ENCODE measurements at regions not wholly inside any gene's neighbourhood (a gene's known extent, or its start where the extent isn't known, plus 50 kb on each side); places are given as distances from the start of the nearest gene placed in this dataset.

DNA sequence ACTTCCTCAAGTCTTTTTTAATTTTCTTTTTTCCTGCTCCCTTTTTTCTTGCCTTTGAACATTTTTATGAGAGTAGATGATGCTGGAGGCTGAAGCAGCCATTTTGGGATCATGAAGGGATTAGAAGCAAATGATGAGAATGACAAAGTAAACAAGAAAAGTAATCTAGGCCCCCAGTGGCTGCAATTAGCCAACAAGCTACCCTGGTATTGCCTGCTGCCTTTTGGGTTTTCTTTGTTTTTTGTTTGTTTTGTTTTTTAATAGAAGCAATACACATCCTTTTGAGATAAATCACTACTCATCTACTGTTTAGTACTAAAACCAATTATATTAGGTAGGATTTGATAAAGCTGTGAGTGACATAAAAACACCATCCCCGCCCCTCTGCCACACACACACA, 280.7 kb upstream of the ADGRL2 start:
- H3K4me3 Mint-ChIP-seq (ENCODE audit: low read depth, unreplicated experiment): no peak overlapping the region
- TF ChIP-seq, protein P1, sequence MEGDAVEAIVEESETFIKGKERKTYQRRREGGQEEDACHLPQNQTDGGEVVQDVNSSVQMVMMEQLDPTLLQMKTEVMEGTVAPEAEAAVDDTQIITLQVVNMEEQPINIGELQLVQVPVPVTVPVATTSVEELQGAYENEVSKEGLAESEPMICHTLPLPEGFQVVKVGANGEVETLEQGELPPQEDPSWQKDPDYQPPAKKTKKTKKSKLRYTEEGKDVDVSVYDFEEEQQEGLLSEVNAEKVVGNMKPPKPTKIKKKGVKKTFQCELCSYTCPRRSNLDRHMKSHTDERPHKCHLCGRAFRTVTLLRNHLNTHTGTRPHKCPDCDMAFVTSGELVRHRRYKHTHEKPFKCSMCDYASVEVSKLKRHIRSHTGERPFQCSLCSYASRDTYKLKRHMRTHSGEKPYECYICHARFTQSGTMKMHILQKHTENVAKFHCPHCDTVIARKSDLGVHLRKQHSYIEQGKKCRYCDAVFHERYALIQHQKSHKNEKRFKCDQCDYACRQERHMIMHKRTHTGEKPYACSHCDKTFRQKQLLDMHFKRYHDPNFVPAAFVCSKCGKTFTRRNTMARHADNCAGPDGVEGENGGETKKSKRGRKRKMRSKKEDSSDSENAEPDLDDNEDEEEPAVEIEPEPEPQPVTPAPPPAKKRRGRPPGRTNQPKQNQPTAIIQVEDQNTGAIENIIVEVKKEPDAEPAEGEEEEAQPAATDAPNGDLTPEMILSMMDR (IDR thresholded peaks at IDR 0.05; ENCODE audit: unreplicated experiment): no peak
- intact Hi-C loops (cut with micrococcal nuclease; ENCODE audit: unreplicated experiment): no loop called here
- CTCF ChIA-PET: no interaction called here
- H3K9me3 Mint-ChIP-seq (ENCODE audit: low read depth, unreplicated experiment): no peaks in the 10 kb centered on the region
- no peak overlapping the region for H3K27ac Mint-ChIP-seq (ENCODE audit: unreplicated experiment)
- H3K4me1 Mint-ChIP-seq (ENCODE audit: low read depth, unreplicated experiment): no peaks in the 10 kb centered on the region
- no peaks in the 10 kb centered on the region for H3K36me3 Mint-ChIP-seq (ENCODE audit: insufficient read depth, unreplicated experiment)
- H3K27me3 Mint-ChIP-seq (ENCODE audit: unreplicated experiment): no peaks in the 10 kb centered on the region
- no TSS peak for BruUV-seq (replicated peaks)
- no peak for DNase-seq

DNA sequence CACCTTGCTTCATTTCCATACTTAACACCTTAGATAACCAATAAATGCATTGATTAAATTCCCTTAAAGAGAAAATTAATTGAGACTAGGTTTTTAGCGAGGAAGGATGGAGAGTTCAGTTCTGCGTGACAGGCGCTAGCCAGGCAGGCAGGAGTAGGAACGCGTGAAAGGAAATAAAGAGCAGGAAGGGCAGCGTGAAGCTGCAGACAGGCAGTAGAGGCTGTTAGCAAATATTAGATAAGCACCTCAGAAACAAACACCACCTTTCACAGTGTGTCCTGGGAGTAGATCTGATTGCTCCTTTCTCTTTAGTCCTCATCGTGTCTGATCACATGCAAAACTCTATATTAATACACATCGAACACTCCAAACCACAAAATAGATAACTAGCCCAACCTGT, 282.7 kb upstream of the ADGRL2 start:
- CTCF ChIA-PET: interaction anchor here (0.6 kb wide), 2 partner anchors 28 to 229 kb away, joined by 4 read pairs; no protein-coding TSS in a partner anchor
- no peaks in the 10 kb centered on the region for H3K27me3 Mint-ChIP-seq (ENCODE audit: unreplicated experiment)
- H3K4me1 Mint-ChIP-seq (ENCODE audit: low read depth, unreplicated experiment): no peaks in the 10 kb centered on the region
- H3K36me3 Mint-ChIP-seq (ENCODE audit: insufficient read depth, unreplicated experiment): no peaks in the 10 kb centered on the region
- intact Hi-C loops (cut with micrococcal nuclease; ENCODE audit: unreplicated experiment): no loop called here
- H3K27ac Mint-ChIP-seq (ENCODE audit: unreplicated experiment): no peak overlapping the region
- TF ChIP-seq, protein P1 (IDR thresholded peaks at IDR 0.05; ENCODE audit: unreplicated experiment): no peak
- DNase-seq: no peak
- no peaks in the 10 kb centered on the region for H3K9me3 Mint-ChIP-seq (ENCODE audit: low read depth, unreplicated experiment)
- no TSS peak for BruUV-seq (replicated peaks)
- no peak overlapping the region for H3K4me3 Mint-ChIP-seq (ENCODE audit: low read depth, unreplicated experiment)

DNA sequence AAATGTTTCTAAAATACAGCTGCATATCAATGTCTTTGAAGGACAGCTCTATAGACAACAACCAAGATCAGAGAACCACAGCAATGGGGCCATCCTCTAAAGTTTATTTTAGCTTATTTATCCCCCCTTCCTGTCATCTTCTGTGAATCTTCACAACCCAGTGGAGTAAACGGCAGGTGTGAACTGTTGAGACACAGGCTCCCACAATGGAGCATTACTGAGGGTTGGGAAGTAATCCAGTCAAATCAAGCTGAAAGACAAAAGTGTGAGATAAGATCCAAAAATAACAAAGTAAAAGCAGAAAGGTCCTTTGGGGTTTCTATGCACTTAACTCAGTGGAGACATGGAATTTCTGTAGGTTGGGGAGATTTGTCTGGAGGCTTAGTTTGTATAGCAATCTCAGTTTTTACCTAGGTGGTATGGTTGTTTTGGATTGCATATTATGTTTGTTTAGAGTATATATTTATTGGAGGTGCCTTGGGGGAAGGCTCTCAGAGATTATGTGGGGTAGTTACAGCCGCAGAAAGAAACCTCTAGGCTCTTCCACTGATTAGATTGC, 286.9 kb upstream of the ADGRL2 start:
- DNase-seq: no peak
- Mint-ChIP-seq H3K27me3 (ENCODE audit: unreplicated experiment) (no peaks in the 10 kb centered on the region), H3K27ac (ENCODE audit: unreplicated experiment) (no peak overlapping the region), H3K9me3 (ENCODE audit: low read depth, unreplicated experiment) (no peaks in the 10 kb centered on the region), H3K4me3 (ENCODE audit: low read depth, unreplicated experiment) (no peak overlapping the region), H3K36me3 (ENCODE audit: insufficient read depth, unreplicated experiment) (no peaks in the 10 kb centered on the region), H3K4me1 (ENCODE audit: low read depth, unreplicated experiment) (peaks cover 25% of the 10 kb centered on the region)
- CTCF ChIA-PET: interaction anchor here (0.6 to 1.3 kb wide), 2 partner anchors 25 to 40 kb away, joined by 3 read pairs; no protein-coding TSS in a partner anchor
- TF ChIP-seq, protein P1 (IDR thresholded peaks at IDR 0.05; ENCODE audit: unreplicated experiment): no peak
- intact Hi-C loops (cut with micrococcal nuclease; ENCODE audit: unreplicated experiment): no loop called here
- no TSS peak for BruUV-seq (replicated peaks)

DNA sequence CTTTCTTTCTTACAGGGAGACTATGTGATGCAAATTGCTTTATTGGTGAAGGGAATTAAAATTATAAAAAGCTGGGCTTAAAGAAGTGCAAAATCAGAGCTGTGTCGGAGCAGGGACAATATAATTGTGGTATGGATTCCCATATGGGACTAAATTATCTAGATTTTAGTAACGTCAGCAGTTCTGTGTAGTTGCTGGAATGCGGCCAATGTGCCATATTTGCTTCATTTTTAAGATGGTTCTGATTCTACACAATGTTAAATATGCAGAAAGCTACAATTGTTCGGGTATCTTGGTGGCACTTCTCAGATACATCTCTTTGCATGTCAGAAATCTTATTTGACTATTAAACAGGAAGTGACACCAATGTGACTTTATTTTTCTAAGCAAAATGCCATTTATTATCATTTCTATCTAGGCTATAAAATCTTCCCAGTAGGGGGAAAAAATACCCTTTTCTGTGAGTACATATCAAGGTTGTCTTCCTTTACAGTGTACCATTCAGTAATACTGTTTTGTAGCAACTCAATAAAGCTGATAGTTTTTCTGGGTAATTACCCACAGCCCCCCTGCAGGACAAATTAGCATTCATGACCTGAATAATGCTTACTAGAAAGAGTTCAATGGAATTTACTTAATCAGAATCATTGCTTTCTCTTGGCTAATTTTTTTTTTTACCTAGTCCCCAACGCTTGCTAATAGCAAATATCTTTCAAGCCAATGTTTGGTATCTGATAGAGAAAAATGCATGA, 288.3 kb upstream of the ADGRL2 start:
- no peaks in the 10 kb centered on the region for H3K9me3 Mint-ChIP-seq (ENCODE audit: low read depth, unreplicated experiment)
- no TSS peak for BruUV-seq (replicated peaks)
- TF ChIP-seq, protein P1 (IDR thresholded peaks at IDR 0.05; ENCODE audit: unreplicated experiment): no peak

More for the DNA sequence above, 288.3 kb upstream of the ADGRL2 start:
- Mint-ChIP-seq H3K27ac (ENCODE audit: unreplicated experiment) (no peak overlapping the region), H3K4me3 (ENCODE audit: low read depth, unreplicated experiment) (no peak overlapping the region), H3K27me3 (ENCODE audit: unreplicated experiment) (no peaks in the 10 kb centered on the region), H3K36me3 (ENCODE audit: insufficient read depth, unreplicated experiment) (no peaks in the 10 kb centered on the region), H3K4me1 (ENCODE audit: low read depth, unreplicated experiment) (peaks cover 25% of the 10 kb centered on the region)
- DNase-seq: no peak
- intact Hi-C loops (cut with micrococcal nuclease; ENCODE audit: unreplicated experiment): no loop called here
- CTCF ChIA-PET: interaction anchor here (1.3 kb wide), 1 partner anchor 39 kb away, joined by 3 read pairs; no protein-coding TSS in a partner anchor
